OCI-LY3 (cell line): ENCODE measurements at regions not wholly inside any gene's neighbourhood (a gene's known extent, or its start where the extent isn't known, plus 50 kb on each side); places are given as distances from the start of the nearest gene placed in this dataset.

ENCODE experiments used
- H2AFZ ChIP-seq: fragments of 200-600, 300-600 bp; shearing (Covaris generic); 2 replicates; pipeline ENCODE4 v1.6.0; 2014; ENCODE audit warnings: antibody characterized with exemption, low read depth, low read length
- H3K27ac ChIP-seq: fragments of 200-600, 300-600 bp; sonication (generic); 2 replicates; pipeline ENCODE4 v1.5.1; 2014; ENCODE audit warnings: mild to moderate bottlenecking, low read length, moderate library complexity, mixed read lengths
- H3K27me3 ChIP-seq: fragments of 200-600, 300-600 bp; sonication (generic); 2 replicates; pipeline ENCODE4 v1.6.1; 2014; ENCODE audit warnings: low read depth, low read length, mixed read lengths
- H3K36me3 ChIP-seq: fragments of 200-600, 300-600 bp; sonication (generic); replicated peaks from 2 replicates; pipeline ENCODE3; 2014; ENCODE audit warnings: low read depth, low read length, mixed read lengths
- H3K4me1 ChIP-seq: fragments of 300-600, 200-600 bp; sonication (generic); 2 replicates; pipeline ENCODE4 v1.6.1; 2014; ENCODE audit warnings: low read length, mixed read lengths
- H3K4me2 ChIP-seq: fragments of 200-600, 300-600 bp; sonication (generic); 2 replicates; pipeline ENCODE4 v1.6.1; 2014; ENCODE audit warnings: low read length, mixed read lengths
- H3K4me3 ChIP-seq: fragments of 300-600, 200-600 bp; sonication (generic); 2 replicates; pipeline ENCODE4 v1.5.1; 2014; ENCODE audit warnings: antibody characterized with exemption, mild to moderate bottlenecking, low read length, moderate library complexity
- H3K79me2 ChIP-seq: fragments of 300-600, 200-600 bp; shearing (Covaris generic); 2 replicates; pipeline ENCODE4 v1.6.1; 2014; ENCODE audit warnings: mild to moderate bottlenecking, low read length, mixed read lengths
- H3K9ac ChIP-seq: fragments of 300-600, 200-600 bp; shearing (Covaris generic); 2 replicates; pipeline ENCODE4 v1.6.0; 2014; ENCODE audit warnings: mild to moderate bottlenecking, low read length, moderate library complexity
- H3K9me3 ChIP-seq: fragments of 200-600, 300-600 bp; shearing (Covaris generic); 2 replicates; pipeline ENCODE4 v1.6.1; 2014; ENCODE audit warnings: low read length, mixed read lengths; ENCODE audit not compliant: insufficient read depth
- H4K20me1 ChIP-seq: fragments of 200-600, 300-600 bp; sonication (generic); 2 replicates; pipeline ENCODE4 v1.6.1; 2016; ENCODE audit warnings: low read length, mixed read lengths; ENCODE audit not compliant: insufficient read depth
- CTCF ChIP-seq: fragments of 200-600, 300-600 bp; sonication (generic); IDR thresholded peaks from 2 replicates; pipeline ENCODE4 v1.5.1; 2014; ENCODE audit warnings: antibody characterized with exemption, low read length, low read depth
- EZH2phosphoT487 ChIP-seq: fragments of 200-600 bp; shearing (Covaris generic); IDR thresholded peaks from 2 replicates; pipeline ENCODE4 v1.6.1; 2018; ENCODE audit warnings: antibody characterized with exemption, mixed run types, low read depth

GRCh38 chr4:145251391-145251790, 71.0 kb upstream of the OTUD4 start:
- Histone ChIP-seq H3K4me1 (no peaks in the 10 kb centered on the region), H3K4me2 (no peak overlapping the region), H3K9ac (no peak overlapping the region), H2AFZ (no peak overlapping the region), H3K36me3 (no peaks in the 10 kb centered on the region), H3K79me2 (no peaks in the 10 kb centered on the region), H3K27ac (no peak overlapping the region), H3K9me3 (no peaks in the 10 kb centered on the region), H4K20me1 (no peaks in the 10 kb centered on the region), H3K27me3 (peaks cover 24% of the 10 kb centered on the region; the same call in 1 of the 2 replicates), H3K4me3 (no peak overlapping the region)
- TF ChIP-seq EZH2phosphoT487 (no peak), CTCF (no peak)

GRCh38 chr4:145248971-145249370, 68.6 kb upstream of the OTUD4 start:
- Histone ChIP-seq H3K9ac (no peak overlapping the region), H3K4me1 (no peaks in the 10 kb centered on the region), H3K4me2 (no peak overlapping the region), H3K27ac (no peak overlapping the region), H3K4me3 (no peak overlapping the region), H2AFZ (no peak overlapping the region), H3K36me3 (no peaks in the 10 kb centered on the region), H4K20me1 (no peaks in the 10 kb centered on the region), H3K79me2 (no peaks in the 10 kb centered on the region), H3K9me3 (no peaks in the 10 kb centered on the region), H3K27me3 (peaks cover 24% of the 10 kb centered on the region; the same call in 1 of the 2 replicates)
- TF ChIP-seq CTCF: no peak
- no peak for TF ChIP-seq EZH2phosphoT487

GRCh38 chr4:145248502-145248901, 68.1 kb upstream of the OTUD4 start:
- Histone ChIP-seq H3K27ac (no peak overlapping the region), H3K27me3 (peaks cover 24% of the 10 kb centered on the region; the same call in 1 of the 2 replicates), H3K4me3 (no peak overlapping the region)

GRCh38 chr4:145234091-145234706, 53.8 kb upstream of the OTUD4 start:
- no peaks in the 10 kb centered on the region for H3K79me2 ChIP-seq
- H3K4me2 ChIP-seq: peak overlapping the region; percentile 17

More at GRCh38 chr4:145248502-145248901, 68.1 kb upstream of the OTUD4 start:
- no peaks in the 10 kb centered on the region for H3K79me2 ChIP-seq
- TF ChIP-seq CTCF (no peak), EZH2phosphoT487 (no peak)
- no peaks in the 10 kb centered on the region for H3K9me3 ChIP-seq
- H2AFZ ChIP-seq: no peak overlapping the region
- no peaks in the 10 kb centered on the region for H3K36me3 ChIP-seq
- H3K4me1 ChIP-seq: no peaks in the 10 kb centered on the region
- H4K20me1 ChIP-seq: no peaks in the 10 kb centered on the region
- no peak overlapping the region for H3K4me2 ChIP-seq
- no peak overlapping the region for H3K9ac ChIP-seq

More at GRCh38 chr4:145234091-145234706, 53.8 kb upstream of the OTUD4 start:
- H3K9me3 ChIP-seq: no peaks in the 10 kb centered on the region
- no peak for TF ChIP-seq EZH2phosphoT487
- peak; percentile 99 for TF ChIP-seq CTCF
- no peaks in the 10 kb centered on the region for H4K20me1 ChIP-seq
- H2AFZ ChIP-seq: peak overlapping the region; percentile 42; the same call in 1 of the 2 replicates
- H3K4me3 ChIP-seq: no peak overlapping the region
- H3K9ac ChIP-seq: no peak overlapping the region
- no peaks in the 10 kb centered on the region for H3K36me3 ChIP-seq
- H3K4me1 ChIP-seq: no peaks in the 10 kb centered on the region
- H3K27me3 ChIP-seq: peaks cover 9% of the 10 kb centered on the region; the same call in 1 of the 2 replicates
- H3K27ac ChIP-seq: no peak overlapping the region
